ENCODE measurements at regions not wholly inside any gene's neighbourhood (a gene's known extent, or its start where the extent isn't known, plus 50 kb on each side); places are given as distances from the start of the nearest gene placed in this dataset.

DNA sequence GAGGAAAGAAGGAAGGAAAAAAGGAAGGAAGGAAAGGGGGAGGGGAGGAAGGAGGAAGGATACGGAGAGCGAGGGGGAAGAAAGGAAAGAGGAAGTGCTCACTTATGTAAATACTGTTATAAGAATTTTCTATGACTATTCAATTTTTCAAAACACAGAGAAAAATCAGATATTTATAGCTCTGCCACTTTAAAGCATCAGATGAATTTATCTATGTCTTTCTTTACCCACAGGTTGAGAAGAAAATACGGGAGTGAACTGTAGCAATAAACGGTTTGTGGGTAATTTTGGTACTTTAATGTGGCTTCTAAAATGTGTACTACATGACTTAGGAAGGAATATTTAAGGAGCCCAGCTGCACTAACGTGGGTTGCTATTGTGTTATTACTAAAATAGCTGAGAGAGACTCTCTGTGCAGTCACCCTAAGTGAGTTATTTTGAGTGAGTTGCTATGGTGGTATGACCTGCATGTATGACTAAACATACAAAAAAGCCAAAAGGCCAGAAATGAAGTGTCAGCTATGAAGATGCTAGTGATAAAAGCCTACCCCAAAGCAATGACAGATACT lies 225.5 kb downstream of the SOD2 start:
- TF ChIP-seq, protein P1, sequence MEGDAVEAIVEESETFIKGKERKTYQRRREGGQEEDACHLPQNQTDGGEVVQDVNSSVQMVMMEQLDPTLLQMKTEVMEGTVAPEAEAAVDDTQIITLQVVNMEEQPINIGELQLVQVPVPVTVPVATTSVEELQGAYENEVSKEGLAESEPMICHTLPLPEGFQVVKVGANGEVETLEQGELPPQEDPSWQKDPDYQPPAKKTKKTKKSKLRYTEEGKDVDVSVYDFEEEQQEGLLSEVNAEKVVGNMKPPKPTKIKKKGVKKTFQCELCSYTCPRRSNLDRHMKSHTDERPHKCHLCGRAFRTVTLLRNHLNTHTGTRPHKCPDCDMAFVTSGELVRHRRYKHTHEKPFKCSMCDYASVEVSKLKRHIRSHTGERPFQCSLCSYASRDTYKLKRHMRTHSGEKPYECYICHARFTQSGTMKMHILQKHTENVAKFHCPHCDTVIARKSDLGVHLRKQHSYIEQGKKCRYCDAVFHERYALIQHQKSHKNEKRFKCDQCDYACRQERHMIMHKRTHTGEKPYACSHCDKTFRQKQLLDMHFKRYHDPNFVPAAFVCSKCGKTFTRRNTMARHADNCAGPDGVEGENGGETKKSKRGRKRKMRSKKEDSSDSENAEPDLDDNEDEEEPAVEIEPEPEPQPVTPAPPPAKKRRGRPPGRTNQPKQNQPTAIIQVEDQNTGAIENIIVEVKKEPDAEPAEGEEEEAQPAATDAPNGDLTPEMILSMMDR (IDR thresholded peaks at IDR 0.05; ENCODE audit: poor library complexity) = no peak
- TF ChIP-seq EZH2phosphoT487 (IDR thresholded peaks at IDR 0.05; ENCODE audit: low read depth, severe bottlenecking, unreplicated experiment) = no peak
- no peak for TF ChIP-seq EZH2 (IDR thresholded peaks at IDR 0.05; ENCODE audit: borderline replicate concordance)

Data from hepatocyte (in vitro differentiated cells).